Testis (tissue), 2 donors: ENCODE measurements at regions not wholly inside any gene's neighbourhood (a gene's known extent, or its start where the extent isn't known, plus 50 kb on each side); places are given as distances from the start of the nearest gene placed in this dataset.

Experiments used
- POLR2A ChIP-seq: fragments of 450-650 bp; IDR thresholded peaks from one replicate; pipeline ENCODE4 v1.6.1; 2017; ENCODE audit warnings: antibody characterized with exemption, mild to moderate bottlenecking, moderate library complexity
- TF ChIP-seq, protein P1 (sequence below), 3 experiments: fragments of 450-650 bp in 2 of 3; fragments of 200-600 bp in 1 of 3; sonication (generic) in 1 of 3; IDR thresholded peaks; one replicate each; pipeline ENCODE4 v1.5.1; 2016 to 2019; ENCODE audit warnings: antibody characterized with exemption in 3 of 3, mild to moderate bottlenecking in 2 of 3, moderate library complexity in 1 of 3

DNA sequence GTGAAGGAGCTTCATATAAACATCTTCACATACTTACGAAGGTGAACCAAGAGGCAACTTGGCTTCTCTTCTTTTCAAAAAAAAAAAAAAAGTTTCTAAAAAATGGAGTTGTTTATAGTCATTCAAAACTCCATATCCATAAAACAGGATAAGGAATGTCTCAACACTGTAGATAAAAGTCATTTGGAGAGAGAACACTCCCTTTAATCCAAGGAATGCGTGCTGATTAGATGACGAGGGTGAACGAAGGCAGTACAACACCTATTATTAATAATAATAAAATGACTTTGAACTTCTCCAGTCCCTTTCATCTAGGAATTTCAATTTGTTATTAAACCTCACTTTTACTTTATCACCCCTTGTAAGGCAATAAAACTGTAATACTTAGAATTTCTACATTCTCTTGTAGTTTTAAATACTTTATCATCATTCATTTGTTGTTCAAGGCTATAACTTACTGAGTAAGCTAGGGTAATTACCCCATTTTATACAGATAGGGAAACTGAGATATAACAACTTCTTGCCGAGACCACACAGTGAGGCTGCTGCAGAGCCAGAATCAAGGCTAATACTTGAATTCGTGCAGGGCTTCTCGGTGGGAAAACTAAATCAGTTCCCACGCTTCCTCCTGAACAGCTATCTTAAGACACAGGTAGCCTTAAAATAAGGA lies 377.1 kb downstream of the EFNA5 start:
- TF ChIP-seq, protein P1, sequence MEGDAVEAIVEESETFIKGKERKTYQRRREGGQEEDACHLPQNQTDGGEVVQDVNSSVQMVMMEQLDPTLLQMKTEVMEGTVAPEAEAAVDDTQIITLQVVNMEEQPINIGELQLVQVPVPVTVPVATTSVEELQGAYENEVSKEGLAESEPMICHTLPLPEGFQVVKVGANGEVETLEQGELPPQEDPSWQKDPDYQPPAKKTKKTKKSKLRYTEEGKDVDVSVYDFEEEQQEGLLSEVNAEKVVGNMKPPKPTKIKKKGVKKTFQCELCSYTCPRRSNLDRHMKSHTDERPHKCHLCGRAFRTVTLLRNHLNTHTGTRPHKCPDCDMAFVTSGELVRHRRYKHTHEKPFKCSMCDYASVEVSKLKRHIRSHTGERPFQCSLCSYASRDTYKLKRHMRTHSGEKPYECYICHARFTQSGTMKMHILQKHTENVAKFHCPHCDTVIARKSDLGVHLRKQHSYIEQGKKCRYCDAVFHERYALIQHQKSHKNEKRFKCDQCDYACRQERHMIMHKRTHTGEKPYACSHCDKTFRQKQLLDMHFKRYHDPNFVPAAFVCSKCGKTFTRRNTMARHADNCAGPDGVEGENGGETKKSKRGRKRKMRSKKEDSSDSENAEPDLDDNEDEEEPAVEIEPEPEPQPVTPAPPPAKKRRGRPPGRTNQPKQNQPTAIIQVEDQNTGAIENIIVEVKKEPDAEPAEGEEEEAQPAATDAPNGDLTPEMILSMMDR (IDR thresholded peaks at IDR 0.05) = no peak
- no peak for TF ChIP-seq POLR2A
